Thyroid gland (tissue), 4 donors: ENCODE measurements at regions not wholly inside any gene's neighbourhood (a gene's known extent, or its start where the extent isn't known, plus 50 kb on each side); places are given as distances from the start of the nearest gene placed in this dataset.

Experiments
- DNase-seq, 2 donors: peaks; one replicate each; pipeline ENCODE4 v3.0.0-alpha.2; 2019
- H3K27ac ChIP-seq, 3 donors: fragments of 200-600 bp; sonication (generic); 1 replicate in 2 of 3; 2 replicates in 1 of 3; pipeline ENCODE4 v1.5.1; 2016 to 2019; ENCODE audit warnings: mild to moderate bottlenecking in 1 of 3, moderate library complexity in 1 of 3
- H3K27me3 ChIP-seq: fragments of 200-600 bp; sonication (generic); one replicate; pipeline ENCODE4 v1.5.1; 2019
- H3K36me3 ChIP-seq, 2 donors: fragments of 200-600 bp; sonication (generic); one replicate each; pipeline ENCODE4 v1.5.1; 2016 to 2019
- H3K4me1 ChIP-seq, 2 donors: fragments of 200-600 bp; sonication (generic); one replicate each; pipeline ENCODE4 v1.5.1; 2017 to 2019
- H3K4me3 ChIP-seq, 3 donors: fragments of 200-600 bp; sonication (generic); replicated peaks in 1 of 3; 1 replicate in 2 of 3; 2 replicates in 1 of 3; pipeline ENCODE4 v1.5.1; 2016; ENCODE audit warnings: mild to moderate bottlenecking in 1 of 3
- H3K9me3 ChIP-seq: fragments of 200-600 bp; sonication (generic); one replicate; pipeline ENCODE4 v1.5.1; 2017
- POLR2A ChIP-seq, 2 donors: fragments of 450-650 bp; IDR thresholded peaks; one replicate each; pipeline ENCODE4 v1.6.1; 2017; ENCODE audit warnings: antibody characterized with exemption in 2 of 2, mild to moderate bottlenecking in 2 of 2, moderate library complexity in 1 of 2
- WGBS, 2 donors: methylation state at CpG; one replicate each; pipeline ENCODE4 v1.1.5; 2017; 5-methylcytosine and 5-hydroxymethylcytosine counted together
- intact Hi-C: fragments of 100-400 bp; cut with DNase I; formaldehyde crosslinking; loops from one replicate; pipeline ENCODE4 v1.15.1; 2023
- TF ChIP-seq, protein P1 (sequence below), 6 experiments: fragments of 200-600 bp in 3 of 6; fragments of 450-650 bp in 3 of 6; sonication (generic) in 3 of 6; IDR thresholded peaks; one replicate each; pipeline ENCODE4 v1.5.1; 2016 to 2019; ENCODE audit warnings: antibody characterized with exemption in 6 of 6, mild to moderate bottlenecking in 2 of 6, inconsistent platforms in 1 of 6, moderate library complexity in 1 of 6

GRCh38 chr4:23582671-23583070, 307.2 kb downstream of the PPARGC1A start:
- Histone ChIP-seq H3K9me3 (no peaks in the 10 kb centered on the region), H3K4me3 (no peak overlapping the region), H3K27ac (no peak overlapping the region), H3K27me3 (no peaks in the 10 kb centered on the region), H3K4me1 (peaks cover 0 to 4% of the 10 kb centered on the region in 2 donors), H3K36me3 (no peaks in the 10 kb centered on the region)
- TF ChIP-seq, protein P1, sequence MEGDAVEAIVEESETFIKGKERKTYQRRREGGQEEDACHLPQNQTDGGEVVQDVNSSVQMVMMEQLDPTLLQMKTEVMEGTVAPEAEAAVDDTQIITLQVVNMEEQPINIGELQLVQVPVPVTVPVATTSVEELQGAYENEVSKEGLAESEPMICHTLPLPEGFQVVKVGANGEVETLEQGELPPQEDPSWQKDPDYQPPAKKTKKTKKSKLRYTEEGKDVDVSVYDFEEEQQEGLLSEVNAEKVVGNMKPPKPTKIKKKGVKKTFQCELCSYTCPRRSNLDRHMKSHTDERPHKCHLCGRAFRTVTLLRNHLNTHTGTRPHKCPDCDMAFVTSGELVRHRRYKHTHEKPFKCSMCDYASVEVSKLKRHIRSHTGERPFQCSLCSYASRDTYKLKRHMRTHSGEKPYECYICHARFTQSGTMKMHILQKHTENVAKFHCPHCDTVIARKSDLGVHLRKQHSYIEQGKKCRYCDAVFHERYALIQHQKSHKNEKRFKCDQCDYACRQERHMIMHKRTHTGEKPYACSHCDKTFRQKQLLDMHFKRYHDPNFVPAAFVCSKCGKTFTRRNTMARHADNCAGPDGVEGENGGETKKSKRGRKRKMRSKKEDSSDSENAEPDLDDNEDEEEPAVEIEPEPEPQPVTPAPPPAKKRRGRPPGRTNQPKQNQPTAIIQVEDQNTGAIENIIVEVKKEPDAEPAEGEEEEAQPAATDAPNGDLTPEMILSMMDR (IDR thresholded peaks at IDR 0.05): no peak
- no peak for TF ChIP-seq POLR2A (IDR thresholded peaks at IDR 0.05)
- DNase-seq: no peak
- intact Hi-C loops: no loop called here
- WGBS, 2 donors: 54 to 56% methylated on average over 1 of the region's 1 CpG

DNA sequence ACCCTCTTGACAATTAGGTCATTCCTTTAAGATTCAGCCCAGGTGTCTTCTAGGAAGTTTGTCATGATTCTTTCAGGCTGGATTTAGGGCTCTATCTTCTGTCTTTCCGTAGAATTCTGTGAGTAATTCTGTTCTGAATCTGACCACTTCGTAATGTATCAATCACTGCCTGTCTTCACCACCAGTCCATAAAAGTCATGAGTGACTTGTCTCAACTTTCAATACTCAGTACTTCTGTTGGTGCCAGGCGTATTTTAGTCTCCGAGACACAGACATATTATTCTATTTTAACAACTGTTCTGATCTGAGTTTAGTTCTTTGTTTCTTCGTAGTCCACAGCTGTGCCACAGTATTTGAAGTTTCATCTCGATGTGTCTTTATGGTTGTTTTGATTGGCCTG, 310.7 kb downstream of the PPARGC1A start:
- Histone ChIP-seq H3K36me3 (no peaks in the 10 kb centered on the region), H3K27ac (no peak overlapping the region), H3K4me3 (no peak overlapping the region), H3K4me1 (peaks cover 0 to 4% of the 10 kb centered on the region in 2 donors), H3K9me3 (no peaks in the 10 kb centered on the region), H3K27me3 (no peaks in the 10 kb centered on the region)
- TF ChIP-seq, protein P1 (IDR thresholded peaks at IDR 0.05): no peak
- TF ChIP-seq POLR2A (IDR thresholded peaks at IDR 0.05): no peak
- WGBS, 2 donors: 86 to 90% methylated on average over 6 of the region's 6 CpGs
- intact Hi-C loops: no loop called here
- no peak for DNase-seq

- Histone ChIP-seq H3K27ac (no peak overlapping the region), H3K36me3 (no peaks in the 10 kb centered on the region), H3K4me3 (no peak overlapping the region), H3K27me3 (no peaks in the 10 kb centered on the region), H3K4me1 (no peaks in the 10 kb centered on the region), H3K9me3 (no peaks in the 10 kb centered on the region)
- intact Hi-C loops: no loop called here
- TF ChIP-seq POLR2A (IDR thresholded peaks at IDR 0.05): no peak
- TF ChIP-seq, protein P1 (IDR thresholded peaks at IDR 0.05): no peak
- 78 to 81% methylated on average over 5 of the region's 5 CpGs for WGBS, 2 donors
- no peak for DNase-seq
Measured at GRCh38 chr4:23577398-23577797, 312.4 kb downstream of the PPARGC1A start.

DNA sequence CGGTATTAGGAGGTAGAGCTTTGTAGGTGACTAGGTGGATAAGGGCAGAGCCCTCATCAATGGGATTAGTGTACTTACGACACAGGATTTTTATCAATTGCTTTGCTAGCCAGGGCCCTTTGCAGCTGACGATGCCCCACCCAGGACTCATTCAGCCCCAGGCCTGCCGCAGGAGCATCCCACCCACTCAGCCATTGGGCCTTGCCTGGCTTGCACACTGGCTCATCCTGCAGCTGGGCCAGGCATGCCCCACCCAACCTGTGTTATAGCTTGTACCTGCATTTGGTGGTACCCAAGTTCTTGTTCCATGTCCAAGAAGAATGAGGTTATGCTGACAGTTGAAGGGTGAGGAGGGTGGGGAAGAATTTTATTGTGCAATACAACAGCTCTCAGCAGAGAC, 317.5 kb downstream of the PPARGC1A start:
- H3K4me3 ChIP-seq: no peak overlapping the region
- intact Hi-C loops: no loop called here
- DNase-seq: no peak

GRCh38 chr4:23567338-23567737, 322.5 kb downstream of the PPARGC1A start:
- no peaks in the 10 kb centered on the region for H3K9me3 ChIP-seq
- no peaks in the 10 kb centered on the region for H3K4me1 ChIP-seq
- H3K36me3 ChIP-seq: no peaks in the 10 kb centered on the region
- no peak overlapping the region for H3K27ac ChIP-seq
- no peak overlapping the region for H3K4me3 ChIP-seq
- H3K27me3 ChIP-seq: no peaks in the 10 kb centered on the region
- DNase-seq: no peak
- TF ChIP-seq, protein P1 (IDR thresholded peaks at IDR 0.05): no peak
- no peak for TF ChIP-seq POLR2A (IDR thresholded peaks at IDR 0.05)
- intact Hi-C loops: no loop called here

More for the DNA sequence above, 317.5 kb downstream of the PPARGC1A start:
- no peaks in the 10 kb centered on the region for H3K4me1 ChIP-seq
- no peaks in the 10 kb centered on the region for H3K27me3 ChIP-seq
- TF ChIP-seq POLR2A (IDR thresholded peaks at IDR 0.05): no peak
- TF ChIP-seq, protein P1 (IDR thresholded peaks at IDR 0.05): no peak
- H3K9me3 ChIP-seq: no peaks in the 10 kb centered on the region
- WGBS, 2 donors: 90 to 93% methylated on average over 4 of the region's 4 CpGs
- H3K27ac ChIP-seq: no peak overlapping the region
- no peaks in the 10 kb centered on the region for H3K36me3 ChIP-seq
